CD4-positive, alpha-beta memory T cell (primary cell): ENCODE measurements at regions not wholly inside any gene's neighbourhood (a gene's known extent, or its start where the extent isn't known, plus 50 kb on each side); places are given as distances from the start of the nearest gene placed in this dataset.

ENCODE experiments used
- CTCF ChIA-PET: fragments of 350-600 bp; sonication (Branson Sonifier 250); formaldehyde crosslinking; loops from one replicate; lab custom pipeline; 2021; ENCODE audit warnings: inconsistent platforms; ENCODE audit not compliant: partially characterized antibody; lab: Charles Lee
- POLR2A ChIA-PET: fragments of 350-600 bp; sonication (Branson Sonifier 250); formaldehyde crosslinking; loops from one replicate; lab custom pipeline; 2021; ENCODE audit not compliant: partially characterized antibody; lab: Charles Lee
- DNase-seq, 5 donors: peaks; one replicate each; pipeline versions ENCODE4 v3.0.0 to v3.0.0-alpha.2; 2020 to 2022; ENCODE audit warnings: mixed read lengths in 1 of 5
- H3K27ac ChIP-seq: one replicate; pipeline ENCODE4 v1.7.0; 2013; ENCODE audit warnings: low read depth, low read length
- H3K27me3 ChIP-seq: 2 replicates; pipeline ENCODE4 v1.7.0; 2013; ENCODE audit warnings: mild to moderate bottlenecking, low read length, moderate library complexity; ENCODE audit not compliant: insufficient read depth
- H3K36me3 ChIP-seq: 2 replicates; pipeline ENCODE4 v1.7.0; 2013; ENCODE audit warnings: mild to moderate bottlenecking, low read length, moderate library complexity; ENCODE audit not compliant: insufficient read depth
- H3K4me1 ChIP-seq: 2 replicates; pipeline ENCODE4 v1.7.0; 2013; ENCODE audit warnings: mild to moderate bottlenecking, low read length, moderate library complexity; ENCODE audit not compliant: insufficient read depth
- H3K4me3 ChIP-seq, 2 donors: one replicate each; pipeline ENCODE4 v1.7.0; 2013; ENCODE audit warnings: low read length in 2 of 2, mild to moderate bottlenecking in 1 of 2
- H3K9me3 ChIP-seq, 2 donors: one replicate each; pipeline ENCODE4 v1.7.0; 2013; ENCODE audit warnings: low read length in 2 of 2, control low read depth in 1 of 2; ENCODE audit not compliant: control insufficient read depth in 1 of 2
- H3K27ac Mint-ChIP-seq, 7 donors: one replicate each; pipeline ENCODE4 v1.8.0; 2020 to 2021; ENCODE audit warnings: mixed read lengths in 7 of 7, mild to moderate bottlenecking in 6 of 7, inconsistent platforms in 3 of 7, moderate library complexity in 3 of 7
- H3K27me3 Mint-ChIP-seq, 2 donors: one replicate each; pipeline ENCODE4 v1.8.0; 2020 to 2021; ENCODE audit warnings: mixed read lengths in 2 of 2
- H3K36me3 Mint-ChIP-seq, 2 donors: one replicate each; pipeline ENCODE4 v1.8.0; 2020 to 2021; ENCODE audit warnings: mixed read lengths in 2 of 2, inconsistent platforms in 1 of 2, mild to moderate bottlenecking in 1 of 2
- H3K4me1 Mint-ChIP-seq, 4 donors: one replicate each; pipeline ENCODE4 v1.8.0; 2020 to 2021; ENCODE audit warnings: mixed read lengths in 4 of 4, mild to moderate bottlenecking in 1 of 4
- H3K4me3 Mint-ChIP-seq, 8 donors: one replicate each; pipeline ENCODE4 v1.8.0; 2020 to 2021; ENCODE audit warnings: mixed read lengths in 8 of 8, mild to moderate bottlenecking in 7 of 8, moderate library complexity in 6 of 8, inconsistent platforms in 3 of 8
- H3K9me3 Mint-ChIP-seq, 8 donors: one replicate each; pipeline ENCODE4 v1.8.0; 2020 to 2021; ENCODE audit warnings: mixed read lengths in 8 of 8, mild to moderate bottlenecking in 5 of 8, inconsistent platforms in 3 of 8, moderate library complexity in 1 of 8
- intact Hi-C: fragments of 100-400 bp; cut with micrococcal nuclease; formaldehyde crosslinking; loops from one replicate; pipeline ENCODE4 v1.15.1; 2023

DNA sequence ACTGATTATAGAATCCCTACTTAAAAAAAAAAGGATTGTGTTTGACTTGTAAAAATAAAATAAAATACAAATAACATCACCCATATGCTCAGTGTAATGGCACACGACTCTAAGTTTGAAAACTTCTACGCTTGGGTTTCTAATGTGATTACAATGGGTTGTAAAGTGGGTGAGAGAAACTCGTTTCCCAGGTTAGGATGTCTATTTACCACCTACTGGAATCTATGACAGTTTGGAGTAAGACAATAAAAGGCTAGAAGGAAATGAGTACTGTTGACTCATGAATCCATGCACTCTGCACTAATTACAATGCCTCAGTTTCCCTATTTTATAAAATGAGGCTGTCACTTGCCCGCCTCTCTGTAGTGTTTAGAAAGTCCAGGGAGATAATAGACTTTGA is 204.0 kb upstream of the FOXN2 start:
- H3K4me3 Mint-ChIP-seq, result peak overlapping the region in 6 of 8 donors; percentile 91 to 94 (median 93)
- intact Hi-C loops, result no loop called here
- no peaks in the 10 kb centered on the region for H3K9me3 Mint-ChIP-seq
- no peak for DNase-seq
- CTCF ChIA-PET, result interaction anchor here (6.3 kb wide), 1 partner anchor 310 kb away, joined by 56 read pairs; no protein-coding TSS in a partner anchor
- Histone ChIP-seq H3K9me3 (no peaks in the 10 kb centered on the region), H3K27ac (no peak overlapping the region), H3K4me1 (peaks cover 20% of the 10 kb centered on the region), H3K4me3 (no peak overlapping the region), H3K36me3 (no peaks in the 10 kb centered on the region), H3K27me3 (no peaks in the 10 kb centered on the region)
- peak overlapping the region in 1 of 7 donors; percentile 88 for H3K27ac Mint-ChIP-seq
- peaks cover 9 to 33% (median 24%) of the 10 kb centered on the region in 4 donors for H3K4me1 Mint-ChIP-seq
- H3K36me3 Mint-ChIP-seq, result no peaks in the 10 kb centered on the region
- POLR2A ChIA-PET, result no interaction called here
- H3K27me3 Mint-ChIP-seq, result no peaks in the 10 kb centered on the region

DNA sequence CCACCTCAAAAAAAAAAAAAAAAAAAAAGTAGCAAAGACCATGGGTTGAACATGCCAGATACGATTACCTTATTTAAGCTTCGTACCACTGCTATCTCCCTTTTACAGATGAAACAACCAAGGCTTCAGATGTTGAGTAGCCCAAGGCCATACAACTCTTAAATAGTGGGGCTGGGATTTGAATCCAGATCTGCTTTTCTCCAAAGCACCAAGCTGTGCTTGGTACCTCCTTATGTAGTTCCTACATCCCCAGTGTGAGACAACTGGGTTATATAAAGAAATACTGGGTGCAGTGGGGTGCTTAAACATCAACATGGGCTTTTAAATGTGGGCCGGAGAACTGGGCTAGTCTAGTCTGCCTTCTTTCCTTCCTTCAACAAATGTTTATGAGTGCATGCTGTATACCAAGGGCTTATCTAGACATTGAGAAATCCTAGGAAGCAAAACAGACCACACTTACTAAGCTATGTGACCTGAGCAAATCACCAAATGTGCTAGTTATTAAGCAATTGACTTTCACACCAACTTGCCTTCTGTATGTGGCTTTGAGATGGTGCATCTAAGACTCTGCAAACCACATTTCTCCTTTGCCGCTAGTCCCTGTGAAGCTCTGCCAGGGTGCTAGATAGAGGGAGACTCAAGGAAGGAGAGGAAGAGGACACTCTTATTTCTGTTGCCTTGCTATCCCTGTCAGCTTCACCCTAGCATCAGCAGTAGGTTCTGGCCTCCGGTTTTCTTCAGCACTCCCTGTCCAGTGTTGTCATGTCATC is 201.4 kb upstream of the FOXN2 start:
- Mint-ChIP-seq H3K9me3 (no peaks in the 10 kb centered on the region), H3K27me3 (no peaks in the 10 kb centered on the region), H3K4me3 (peak overlapping the region in 4 of 8 donors; percentile 3 to 76 (median 24)), H3K27ac (peak overlapping the region; percentile 25 to 87 (median 68)), H3K4me1 (peaks cover 3 to 20% (median 13%) of the 10 kb centered on the region in 4 donors), H3K36me3 (no peaks in the 10 kb centered on the region)
- peaks cover 8% of the 10 kb centered on the region for H3K4me1 ChIP-seq
- POLR2A ChIA-PET, result interaction anchor here (1.0 kb wide), 2 partner anchors 218 to 306 kb away, joined by 3 to 4 read pairs; no protein-coding TSS in a partner anchor
- CTCF ChIA-PET, result interaction anchor here (0.7 to 2.2 kb wide), 7 partner anchors 9 to 312 kb away, joined by 3 to 8 read pairs (median 4); no protein-coding TSS in a partner anchor
- DNase-seq, result no peak
- no peak overlapping the region for H3K4me3 ChIP-seq
- no peaks in the 10 kb centered on the region for H3K9me3 ChIP-seq
- H3K36me3 ChIP-seq, result no peaks in the 10 kb centered on the region
- intact Hi-C loops, result no loop called here
- H3K27ac ChIP-seq, result no peak overlapping the region
- H3K27me3 ChIP-seq, result no peaks in the 10 kb centered on the region

DNA sequence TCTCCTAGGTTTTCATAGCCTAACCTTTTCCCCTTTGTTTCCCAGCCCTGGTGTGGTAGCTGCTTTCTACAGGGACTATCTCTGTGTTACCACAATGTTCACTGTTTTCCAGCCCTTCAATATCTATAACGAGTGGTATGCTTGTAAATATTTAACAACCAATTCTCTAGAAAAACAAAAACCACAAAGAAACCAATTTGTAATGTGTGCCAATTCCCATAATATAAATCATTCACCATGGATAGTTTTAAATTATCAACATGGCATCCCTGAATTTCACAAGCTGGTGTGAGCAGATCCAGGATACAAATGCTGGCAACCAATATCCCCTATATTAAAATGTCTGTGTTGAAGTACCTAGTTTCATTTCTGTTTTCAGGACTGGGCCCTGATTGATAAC is 200.7 kb upstream of the FOXN2 start:
- H3K27me3 ChIP-seq, result no peaks in the 10 kb centered on the region
- Mint-ChIP-seq H3K4me3 (peak overlapping the region in 2 of 8 donors; percentile 32 to 76), H3K36me3 (no peaks in the 10 kb centered on the region), H3K27me3 (no peaks in the 10 kb centered on the region), H3K27ac (peak overlapping the region; percentile 15 to 87 (median 41)), H3K9me3 (no peaks in the 10 kb centered on the region), H3K4me1 (peaks cover 3 to 20% (median 13%) of the 10 kb centered on the region in 4 donors)
- H3K36me3 ChIP-seq, result no peaks in the 10 kb centered on the region
- ChIA-PET CTCF (interaction anchor here (1.1 to 2.2 kb wide), 6 partner anchors 9 to 311 kb away, joined by 3 to 8 read pairs (median 4); no protein-coding TSS in a partner anchor), POLR2A (interaction anchor here (1.0 kb wide), 1 partner anchor 305 kb away, joined by 3 read pairs; no protein-coding TSS in a partner anchor)
- no peak for DNase-seq
- no peak overlapping the region for H3K4me3 ChIP-seq
- intact Hi-C loops, result no loop called here
- H3K9me3 ChIP-seq, result no peaks in the 10 kb centered on the region
- H3K4me1 ChIP-seq, result peaks cover 8% of the 10 kb centered on the region
- no peak overlapping the region for H3K27ac ChIP-seq

DNA sequence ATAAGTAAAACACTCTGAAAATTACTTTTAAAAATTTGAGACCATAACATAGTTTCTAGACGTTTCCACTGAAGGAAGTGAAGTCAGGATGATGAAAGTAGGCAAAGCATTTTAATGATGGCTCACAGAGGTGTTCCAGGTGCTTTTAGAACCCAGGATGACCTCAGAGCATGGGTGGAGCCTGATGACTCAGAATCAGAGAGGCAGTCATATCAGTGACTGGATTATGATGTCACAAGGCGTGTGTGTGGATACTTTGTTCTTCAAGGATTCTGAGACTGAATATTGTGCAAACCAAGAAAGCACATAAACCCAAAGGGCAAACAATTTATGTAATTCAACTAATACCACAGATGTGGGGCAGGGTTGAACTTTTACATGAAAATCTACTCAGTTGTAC is 200.2 kb upstream of the FOXN2 start:
- peaks cover 3 to 20% (median 13%) of the 10 kb centered on the region in 4 donors for H3K4me1 Mint-ChIP-seq
- DNase-seq, result peak in 3 of 5 donors; percentile 6 to 81 (median 24)
- Histone ChIP-seq H3K4me3 (no peak overlapping the region), H3K27ac (no peak overlapping the region), H3K36me3 (no peaks in the 10 kb centered on the region), H3K27me3 (no peaks in the 10 kb centered on the region), H3K4me1 (peaks cover 8% of the 10 kb centered on the region), H3K9me3 (no peaks in the 10 kb centered on the region)
- H3K36me3 Mint-ChIP-seq, result no peaks in the 10 kb centered on the region
- peak overlapping the region in 5 of 7 donors; percentile 15 to 80 (median 41) for H3K27ac Mint-ChIP-seq
- no peaks in the 10 kb centered on the region for H3K27me3 Mint-ChIP-seq
- ChIA-PET CTCF (interaction anchor here (1.1 to 2.2 kb wide), 4 partner anchors 10 to 311 kb away, joined by 3 to 8 read pairs (median 5); no protein-coding TSS in a partner anchor), POLR2A (no interaction called here)
- H3K9me3 Mint-ChIP-seq, result no peaks in the 10 kb centered on the region
- intact Hi-C loops, result no loop called here
- peak overlapping the region in 1 of 8 donors; percentile 12 for H3K4me3 Mint-ChIP-seq

DNA sequence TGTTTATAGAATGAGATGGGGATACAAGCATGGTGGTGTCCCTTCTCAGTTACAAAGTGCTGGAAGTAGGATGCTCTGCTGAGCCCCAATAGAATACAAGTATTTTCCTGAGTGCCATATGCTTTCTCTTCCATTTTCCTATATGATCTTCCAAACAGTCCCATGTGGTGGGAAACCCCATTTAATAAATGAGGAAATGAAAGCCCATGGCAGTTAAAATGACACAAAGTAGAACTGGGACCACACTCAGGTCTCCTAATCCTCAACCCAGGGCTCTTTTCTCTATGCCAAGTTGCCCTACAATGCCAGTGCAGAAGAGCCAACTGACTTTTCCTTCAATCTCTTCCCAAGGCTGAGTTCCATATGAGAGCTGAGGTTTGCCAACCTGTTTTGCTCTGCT is 198.0 kb upstream of the FOXN2 start:
- Histone ChIP-seq H3K4me3 (no peak overlapping the region), H3K27ac (no peak overlapping the region), H3K9me3 (no peaks in the 10 kb centered on the region), H3K27me3 (no peaks in the 10 kb centered on the region), H3K4me1 (peaks cover 4% of the 10 kb centered on the region), H3K36me3 (no peaks in the 10 kb centered on the region)
- intact Hi-C loops, result no loop called here
- DNase-seq, result no peak
- no peaks in the 10 kb centered on the region for H3K9me3 Mint-ChIP-seq
- H3K4me1 Mint-ChIP-seq, result peaks cover 2 to 15% (median 10%) of the 10 kb centered on the region in 4 donors
- ChIA-PET POLR2A (no interaction called here), CTCF (no interaction called here)
- no peaks in the 10 kb centered on the region for H3K36me3 Mint-ChIP-seq
- H3K4me3 Mint-ChIP-seq, result no peak overlapping the region
- no peak overlapping the region for H3K27ac Mint-ChIP-seq
- H3K27me3 Mint-ChIP-seq, result no peaks in the 10 kb centered on the region

DNA sequence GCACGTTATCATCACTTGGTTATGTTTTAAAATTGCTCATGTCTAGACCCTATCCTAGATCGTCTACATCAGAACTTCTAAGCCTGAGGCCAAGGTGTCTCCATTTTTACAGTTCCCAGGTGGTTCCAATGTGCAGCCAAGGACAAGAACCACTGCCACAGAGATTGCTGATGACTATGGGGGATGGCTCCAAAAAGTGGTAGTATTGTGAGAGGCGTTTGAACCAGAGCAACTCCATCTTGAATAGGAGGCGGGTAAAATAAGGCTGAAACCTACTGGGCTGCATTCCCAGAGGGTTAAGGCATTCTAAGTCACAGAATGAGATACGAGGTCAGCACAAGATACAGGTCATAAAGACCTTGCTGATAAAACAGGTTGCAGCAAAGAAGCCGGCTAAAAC is 195.6 kb upstream of the FOXN2 start:
- H3K9me3 Mint-ChIP-seq, result no peaks in the 10 kb centered on the region
- Histone ChIP-seq H3K27ac (no peak overlapping the region), H3K4me1 (no peaks in the 10 kb centered on the region), H3K36me3 (no peaks in the 10 kb centered on the region), H3K27me3 (no peaks in the 10 kb centered on the region), H3K4me3 (no peak overlapping the region), H3K9me3 (no peaks in the 10 kb centered on the region)
- CTCF ChIA-PET, result interaction anchor here (1.4 to 1.7 kb wide), 2 partner anchors 14 to 262 kb away, joined by 3 to 5 read pairs; no protein-coding TSS in a partner anchor
- DNase-seq, result no peak
- peaks cover 0 to 6% (median 4%) of the 10 kb centered on the region in 4 donors for H3K4me1 Mint-ChIP-seq
- H3K27me3 Mint-ChIP-seq, result no peaks in the 10 kb centered on the region
- intact Hi-C loops, result no loop called here
- no peak overlapping the region for H3K4me3 Mint-ChIP-seq
- peak overlapping the region in 1 of 7 donors; percentile 31 for H3K27ac Mint-ChIP-seq
- no peaks in the 10 kb centered on the region for H3K36me3 Mint-ChIP-seq
- POLR2A ChIA-PET, result no interaction called here

DNA sequence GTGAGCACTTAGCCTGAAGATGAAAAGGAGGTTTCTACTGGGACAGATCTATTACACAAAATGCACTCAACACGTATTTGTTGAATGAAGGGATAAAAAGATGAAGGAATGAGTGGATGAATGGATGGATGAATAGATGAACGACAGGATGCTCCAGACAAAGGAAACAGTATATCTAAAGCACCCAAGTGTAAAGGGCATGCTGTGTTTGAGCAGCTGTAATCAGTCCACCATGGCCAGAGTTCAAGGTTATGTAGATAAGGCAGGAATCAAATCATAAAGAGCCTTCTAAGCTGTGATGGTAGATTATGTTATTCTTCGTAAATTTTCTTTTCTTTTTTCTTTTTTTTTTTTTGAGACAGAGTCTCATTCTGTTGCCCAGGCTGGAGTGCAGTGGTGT is 194.4 kb upstream of the FOXN2 start:
- H3K27me3 Mint-ChIP-seq, result no peaks in the 10 kb centered on the region
- H3K27ac ChIP-seq, result no peak overlapping the region
- H3K36me3 Mint-ChIP-seq, result no peaks in the 10 kb centered on the region
- no peaks in the 10 kb centered on the region for H3K36me3 ChIP-seq
- no peak overlapping the region for H3K27ac Mint-ChIP-seq
- H3K9me3 Mint-ChIP-seq, result no peaks in the 10 kb centered on the region
- DNase-seq, result no peak
- ChIA-PET POLR2A (no interaction called here), CTCF (interaction anchor here (1.7 kb wide), 1 partner anchor 263 kb away, joined by 5 read pairs; no protein-coding TSS in a partner anchor)
- no peak overlapping the region for H3K4me3 Mint-ChIP-seq
- H3K4me1 Mint-ChIP-seq, result peaks cover 0 to 5% (median 1%) of the 10 kb centered on the region in 4 donors
- no peaks in the 10 kb centered on the region for H3K9me3 ChIP-seq
- H3K27me3 ChIP-seq, result no peaks in the 10 kb centered on the region
- no peak overlapping the region for H3K4me3 ChIP-seq
- intact Hi-C loops, result no loop called here
- H3K4me1 ChIP-seq, result no peaks in the 10 kb centered on the region
